GM12865 (cell line): ENCODE measurements at regions not wholly inside any gene's neighbourhood (a gene's known extent, or its start where the extent isn't known, plus 50 kb on each side); places are given as distances from the start of the nearest gene placed in this dataset.

ENCODE experiments used
- DNase-seq: peaks from one replicate; pipeline ENCODE4 v3.0.0; 2010; ENCODE audit warnings: low read depth
- H3K4me3 ChIP-seq: 2 replicates; pipeline ENCODE4 v1.5.1; 2011; ENCODE audit warnings: mild to moderate bottlenecking, low read depth, low read length, control low read depth
- TF ChIP-seq, protein P1 (sequence below): IDR thresholded peaks from 2 replicates; pipeline ENCODE4 v1.5.1; 2011; ENCODE audit warnings: low read length, control low read depth, low read depth, inconsistent platforms; ENCODE audit not compliant: insufficient read depth; ENCODE audit errors: missing control alignments

- no peak for DNase-seq
- TF ChIP-seq, protein P1, sequence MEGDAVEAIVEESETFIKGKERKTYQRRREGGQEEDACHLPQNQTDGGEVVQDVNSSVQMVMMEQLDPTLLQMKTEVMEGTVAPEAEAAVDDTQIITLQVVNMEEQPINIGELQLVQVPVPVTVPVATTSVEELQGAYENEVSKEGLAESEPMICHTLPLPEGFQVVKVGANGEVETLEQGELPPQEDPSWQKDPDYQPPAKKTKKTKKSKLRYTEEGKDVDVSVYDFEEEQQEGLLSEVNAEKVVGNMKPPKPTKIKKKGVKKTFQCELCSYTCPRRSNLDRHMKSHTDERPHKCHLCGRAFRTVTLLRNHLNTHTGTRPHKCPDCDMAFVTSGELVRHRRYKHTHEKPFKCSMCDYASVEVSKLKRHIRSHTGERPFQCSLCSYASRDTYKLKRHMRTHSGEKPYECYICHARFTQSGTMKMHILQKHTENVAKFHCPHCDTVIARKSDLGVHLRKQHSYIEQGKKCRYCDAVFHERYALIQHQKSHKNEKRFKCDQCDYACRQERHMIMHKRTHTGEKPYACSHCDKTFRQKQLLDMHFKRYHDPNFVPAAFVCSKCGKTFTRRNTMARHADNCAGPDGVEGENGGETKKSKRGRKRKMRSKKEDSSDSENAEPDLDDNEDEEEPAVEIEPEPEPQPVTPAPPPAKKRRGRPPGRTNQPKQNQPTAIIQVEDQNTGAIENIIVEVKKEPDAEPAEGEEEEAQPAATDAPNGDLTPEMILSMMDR = no peak
These were observed 441.0 kb downstream of the FUT8 start for GRCh38 chr14:65853407-65853955.

DNA sequence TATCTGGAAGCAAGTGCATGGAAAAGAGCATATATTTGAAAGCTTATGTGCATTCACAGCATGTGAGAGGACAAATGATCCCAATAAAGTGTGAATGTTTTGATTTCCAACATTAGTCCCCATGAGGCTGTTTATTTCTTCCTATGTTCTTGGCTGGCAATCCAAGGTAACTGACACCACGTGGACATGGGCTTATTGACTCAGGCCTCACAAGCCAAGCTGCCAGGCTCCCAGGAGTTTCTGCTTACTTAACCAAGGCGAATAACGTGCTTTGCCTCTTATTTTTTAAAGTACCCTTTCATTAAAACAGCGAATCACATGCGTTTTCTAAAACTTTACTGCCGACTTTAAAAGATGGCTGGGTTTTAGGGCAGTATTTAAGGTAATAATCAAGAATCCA, 441.7 kb downstream of the FUT8 start:
- TF ChIP-seq, protein P1 = no peak
- H3K4me3 ChIP-seq = no peak overlapping the region
- DNase-seq = no peak

More at GRCh38 chr14:65853407-65853955, 441.0 kb downstream of the FUT8 start:
- H3K4me3 ChIP-seq = no peak overlapping the region

- no peak overlapping the region for H3K4me3 ChIP-seq
- TF ChIP-seq, protein P1 = no peak
These were observed 448.6 kb downstream of the FUT8 start for GRCh38 chr14:65860956-65861611.

DNA sequence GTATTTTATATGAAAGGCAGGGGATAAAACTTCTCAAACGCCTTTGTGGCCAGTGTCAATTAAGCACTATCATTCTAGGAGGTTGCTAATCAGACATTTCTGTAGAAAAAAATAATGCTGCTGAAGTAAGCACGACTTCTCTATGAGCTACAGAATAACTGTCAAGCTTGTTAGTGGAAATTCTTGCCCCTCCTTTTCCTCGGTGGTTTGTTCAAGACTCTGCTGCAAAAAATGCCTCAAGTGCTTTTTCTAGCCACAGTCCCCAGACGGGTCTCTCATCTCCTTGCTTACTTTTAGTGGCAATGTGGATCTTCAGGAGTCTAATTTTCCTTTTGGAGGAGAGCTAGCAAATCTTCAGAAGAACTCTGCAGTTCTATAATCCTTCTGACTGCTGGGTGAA, 452.0 kb downstream of the FUT8 start:
- no peak for DNase-seq
- no peak overlapping the region for H3K4me3 ChIP-seq
- TF ChIP-seq, protein P1 = no peak

More at GRCh38 chr14:65860956-65861611, 448.6 kb downstream of the FUT8 start:
- DNase-seq = no peak

DNA sequence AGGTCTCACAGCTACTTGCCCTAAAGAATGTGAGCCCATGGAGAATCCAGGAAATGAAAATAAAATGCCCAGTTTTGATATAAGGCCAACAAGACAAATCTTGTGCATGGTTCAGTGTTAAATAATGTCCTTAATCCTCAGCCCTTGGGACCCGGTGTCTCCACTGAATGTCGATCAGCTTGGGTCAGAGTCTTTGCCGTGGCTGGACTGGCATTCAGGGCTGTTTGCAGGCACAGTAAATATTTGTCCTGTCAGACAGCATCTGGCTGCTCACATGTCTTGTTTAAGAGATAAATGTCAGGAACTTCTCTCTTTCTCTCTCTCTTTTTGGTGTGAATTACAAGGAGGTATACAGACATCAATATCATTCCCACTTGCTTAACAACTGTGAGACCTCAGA, 452.5 kb downstream of the FUT8 start:
- TF ChIP-seq, protein P1 = no peak
- DNase-seq = no peak

GRCh38 chr14:65866448-65866847, 453.9 kb downstream of the FUT8 start:
- DNase-seq = no peak
- TF ChIP-seq, protein P1 = no peak
- no peak overlapping the region for H3K4me3 ChIP-seq

More for the DNA sequence above, 452.5 kb downstream of the FUT8 start:
- H3K4me3 ChIP-seq = no peak overlapping the region
